Lower lobe of right lung (tissue), 2 donors: ENCODE measurements at regions not wholly inside any gene's neighbourhood (a gene's known extent, or its start where the extent isn't known, plus 50 kb on each side); places are given as distances from the start of the nearest gene placed in this dataset.

ENCODE experiments used
- ATAC-seq, 2 donors: fragments of 200-7000 bp; cut with Tn5 transposase; one replicate each; pipeline ENCODE4 v1.9.1; 2020 to 2022; ENCODE audit warnings: mild to moderate bottlenecking in 2 of 2, moderate library complexity in 2 of 2
- DNase-seq: peaks from one replicate; pipeline ENCODE4 v3.0.0-alpha.2; 2020
- H3K27ac ChIP-seq: fragments of 200-600 bp; one replicate; pipeline ENCODE4 v1.8.0; 2022
- H3K27me3 ChIP-seq: fragments of 200-600 bp; one replicate; pipeline ENCODE4 v1.8.0; 2022; ENCODE audit warnings: low read depth
- H3K36me3 ChIP-seq: fragments of 200-600 bp; one replicate; pipeline ENCODE4 v1.8.0; 2022; ENCODE audit warnings: mild to moderate bottlenecking
- H3K4me1 ChIP-seq: fragments of 200-600 bp; one replicate; pipeline ENCODE4 v1.8.0; 2022
- H3K4me3 ChIP-seq: fragments of 200-600 bp; one replicate; pipeline ENCODE4 v1.8.0; 2022; ENCODE audit warnings: mild to moderate bottlenecking
- H3K9me3 ChIP-seq: fragments of 200-600 bp; one replicate; pipeline ENCODE4 v1.8.0; 2022
- intact Hi-C: fragments of 100-400 bp; cut with DNase I; formaldehyde crosslinking; loops from one replicate; pipeline ENCODE4 v1.11.0; 2022
- TF ChIP-seq, protein P1 (sequence below): fragments of 200-600 bp; IDR thresholded peaks from one replicate; pipeline ENCODE4 v1.8.0; 2022; ENCODE audit warnings: antibody characterized with exemption, mild to moderate bottlenecking
- donor health status: DM: no; HTN: yes; CAD: no; lungs with severe emphysema.

DNA sequence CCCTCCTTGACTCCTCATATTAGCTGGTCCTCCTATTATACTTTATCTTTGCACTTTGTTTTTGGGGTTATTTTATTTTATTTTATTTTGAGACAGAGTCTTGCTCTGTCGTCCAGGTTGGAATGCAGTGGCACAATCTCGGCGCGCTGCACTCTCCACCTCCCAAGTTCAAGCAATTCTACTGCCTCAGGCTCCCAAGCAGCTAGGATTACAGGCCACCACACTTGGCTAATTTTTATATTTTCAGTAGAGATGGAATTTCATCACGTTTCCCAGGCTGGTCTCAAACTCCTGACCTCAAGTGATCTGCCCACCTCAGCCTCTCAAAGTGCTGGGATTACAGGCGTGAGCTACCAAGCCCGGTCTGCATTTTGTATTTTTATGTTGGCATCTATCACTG, 126.7 kb downstream of the FOXB1 start:
- Histone ChIP-seq H3K4me3 (no peak overlapping the region), H3K9me3 (no peaks in the 10 kb centered on the region), H3K27me3 (no peaks in the 10 kb centered on the region), H3K27ac (no peak overlapping the region), H3K4me1 (peaks cover 15% of the 10 kb centered on the region), H3K36me3 (no peaks in the 10 kb centered on the region)
- no peak for DNase-seq
- ATAC-seq, result no peak
- intact Hi-C loops, result no loop called here
- TF ChIP-seq, protein P1, sequence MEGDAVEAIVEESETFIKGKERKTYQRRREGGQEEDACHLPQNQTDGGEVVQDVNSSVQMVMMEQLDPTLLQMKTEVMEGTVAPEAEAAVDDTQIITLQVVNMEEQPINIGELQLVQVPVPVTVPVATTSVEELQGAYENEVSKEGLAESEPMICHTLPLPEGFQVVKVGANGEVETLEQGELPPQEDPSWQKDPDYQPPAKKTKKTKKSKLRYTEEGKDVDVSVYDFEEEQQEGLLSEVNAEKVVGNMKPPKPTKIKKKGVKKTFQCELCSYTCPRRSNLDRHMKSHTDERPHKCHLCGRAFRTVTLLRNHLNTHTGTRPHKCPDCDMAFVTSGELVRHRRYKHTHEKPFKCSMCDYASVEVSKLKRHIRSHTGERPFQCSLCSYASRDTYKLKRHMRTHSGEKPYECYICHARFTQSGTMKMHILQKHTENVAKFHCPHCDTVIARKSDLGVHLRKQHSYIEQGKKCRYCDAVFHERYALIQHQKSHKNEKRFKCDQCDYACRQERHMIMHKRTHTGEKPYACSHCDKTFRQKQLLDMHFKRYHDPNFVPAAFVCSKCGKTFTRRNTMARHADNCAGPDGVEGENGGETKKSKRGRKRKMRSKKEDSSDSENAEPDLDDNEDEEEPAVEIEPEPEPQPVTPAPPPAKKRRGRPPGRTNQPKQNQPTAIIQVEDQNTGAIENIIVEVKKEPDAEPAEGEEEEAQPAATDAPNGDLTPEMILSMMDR, result no peak

DNA sequence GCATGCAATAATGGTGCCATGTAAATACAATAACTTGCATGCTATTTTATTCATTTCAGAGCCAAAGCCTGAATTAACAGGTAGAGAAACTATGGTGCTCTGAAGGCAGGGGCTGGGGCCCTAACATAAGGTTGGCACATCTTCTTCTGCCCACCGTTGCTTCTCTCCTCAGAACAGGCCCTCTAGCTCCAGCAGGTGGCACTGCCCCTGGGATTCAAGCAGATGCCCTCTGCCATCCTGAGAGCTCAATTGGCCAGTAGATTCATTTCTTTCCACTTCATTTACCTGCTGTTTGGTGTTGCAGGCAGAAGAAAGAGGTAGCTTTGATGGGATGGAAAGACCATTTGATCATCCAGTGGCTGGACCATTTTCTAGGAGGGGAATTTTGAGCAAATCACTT, 130.5 kb downstream of the FOXB1 start:
- no peak for DNase-seq
- Histone ChIP-seq H3K27ac (no peak overlapping the region), H3K27me3 (no peaks in the 10 kb centered on the region), H3K36me3 (no peaks in the 10 kb centered on the region), H3K9me3 (no peaks in the 10 kb centered on the region), H3K4me1 (no peaks in the 10 kb centered on the region), H3K4me3 (no peak overlapping the region)
- intact Hi-C loops, result no loop called here
- no peak for ATAC-seq
- TF ChIP-seq, protein P1, result no peak

DNA sequence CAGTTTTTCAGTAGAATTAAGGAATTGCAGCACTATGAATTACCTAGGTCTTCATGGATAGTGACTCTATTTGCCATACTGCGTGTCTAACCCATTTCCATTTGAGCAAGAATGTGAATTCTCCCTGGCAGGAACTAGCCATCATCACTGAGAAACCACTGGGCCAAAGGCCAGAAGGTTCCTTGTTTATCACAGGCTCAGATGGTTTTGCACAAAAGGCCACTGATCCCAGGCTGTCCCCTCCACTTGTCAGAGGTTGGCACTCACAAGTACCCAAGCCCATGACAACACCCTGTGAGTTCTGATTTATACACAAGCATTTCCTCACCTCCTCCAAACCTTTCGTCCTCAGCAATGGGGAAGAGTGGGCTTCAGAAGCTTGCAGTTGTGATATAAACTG, 131.8 kb downstream of the FOXB1 start:
- no peak for ATAC-seq

DNA sequence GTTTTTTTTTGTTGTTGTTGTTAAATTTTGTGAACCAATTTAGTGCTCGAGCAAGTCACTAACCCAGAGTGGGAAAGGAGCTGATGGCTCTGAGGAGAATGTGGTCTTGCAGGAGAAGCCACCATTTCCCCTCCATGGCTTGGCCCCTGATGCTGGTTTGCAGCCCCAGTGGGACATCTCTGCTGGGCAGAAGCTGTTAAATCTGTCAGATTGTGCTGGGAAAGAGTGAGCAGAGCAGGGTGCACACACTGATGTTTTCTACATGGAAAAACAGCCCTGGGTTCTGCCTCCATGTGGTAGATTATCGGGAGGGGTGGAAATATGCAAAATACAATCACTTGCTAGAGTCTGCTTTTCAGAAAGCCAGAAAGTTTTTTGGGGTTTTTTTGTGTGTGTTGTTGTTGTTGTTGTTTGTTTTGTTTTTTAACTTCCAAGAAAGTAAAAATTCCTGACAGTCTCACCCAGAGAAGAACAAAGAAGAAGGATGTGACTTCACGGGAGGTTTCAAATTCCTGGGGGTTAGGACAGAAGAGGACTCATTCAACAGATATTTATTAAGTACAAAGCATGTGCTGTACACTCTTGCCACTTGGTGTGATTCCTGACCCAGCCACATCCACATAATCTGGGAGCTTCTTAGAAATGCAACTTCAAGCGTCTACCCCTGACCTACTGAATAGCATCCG, 133.7 kb downstream of the FOXB1 start:
- Histone ChIP-seq H3K4me1 (no peaks in the 10 kb centered on the region), H3K4me3 (no peak overlapping the region), H3K9me3 (no peaks in the 10 kb centered on the region), H3K27me3 (peaks cover 4% of the 10 kb centered on the region), H3K36me3 (no peaks in the 10 kb centered on the region), H3K27ac (no peak overlapping the region)
- DNase-seq (no peak), ATAC-seq (no peak)
- intact Hi-C loops, result no loop called here
- TF ChIP-seq, protein P1, result no peak

More for the DNA sequence above, 131.8 kb downstream of the FOXB1 start:
- DNase-seq, result no peak
- H3K27ac ChIP-seq, result no peak overlapping the region
- intact Hi-C loops, result no loop called here
- no peak overlapping the region for H3K4me3 ChIP-seq
- no peaks in the 10 kb centered on the region for H3K4me1 ChIP-seq
- TF ChIP-seq, protein P1, result no peak
- no peaks in the 10 kb centered on the region for H3K27me3 ChIP-seq
- no peaks in the 10 kb centered on the region for H3K9me3 ChIP-seq
- H3K36me3 ChIP-seq, result no peaks in the 10 kb centered on the region

DNA sequence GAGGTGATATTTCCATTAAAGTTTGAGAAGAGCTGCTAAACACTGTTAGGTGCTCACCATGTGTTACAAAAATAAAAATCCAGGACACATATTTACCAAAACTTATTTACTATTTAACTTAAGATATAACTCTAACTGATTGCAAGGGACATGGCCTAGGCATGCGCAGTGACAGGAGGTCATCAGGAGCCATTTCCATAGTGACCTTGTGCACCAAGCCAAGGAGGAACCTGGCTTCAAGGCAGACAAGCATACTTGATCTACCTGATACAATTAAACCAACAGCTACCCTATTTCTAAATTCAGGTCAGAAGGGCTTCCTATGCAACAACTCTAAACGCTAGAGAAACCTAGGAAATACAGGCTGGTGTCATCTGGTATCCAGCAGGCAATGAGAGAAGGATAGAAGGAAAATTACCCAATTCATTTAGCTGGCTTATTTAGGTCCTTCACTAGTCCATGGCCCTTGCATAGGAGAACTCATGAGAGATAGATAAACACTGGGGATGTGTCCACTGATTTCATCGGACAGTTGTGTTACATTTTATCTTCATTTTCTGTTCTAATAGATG, 134.4 kb downstream of the FOXB1 start:
- H3K27me3 ChIP-seq, result peaks cover 4% of the 10 kb centered on the region
- TF ChIP-seq, protein P1, result no peak
- no peak overlapping the region for H3K27ac ChIP-seq
- no peak overlapping the region for H3K4me3 ChIP-seq
- H3K9me3 ChIP-seq, result no peaks in the 10 kb centered on the region
- ATAC-seq (no peak), DNase-seq (no peak)
- H3K4me1 ChIP-seq, result no peaks in the 10 kb centered on the region
- no peaks in the 10 kb centered on the region for H3K36me3 ChIP-seq
- intact Hi-C loops, result no loop called here
